K562 (cell line): ENCODE measurements at regions not wholly inside any gene's neighbourhood (a gene's known extent, or its start where the extent isn't known, plus 50 kb on each side); places are given as distances from the start of the nearest gene placed in this dataset.
A peak's percentile ranks its signal among the peaks of the same experiment; 100 is the strongest.

ENCODE experiments used
- ATAC-seq: fragments of 200-7000 bp; cut with Tn5 transposase; 3 replicates; pipeline ENCODE4 v1.9.1; 2020; ENCODE audit warnings: moderate library complexity
- BruUV-seq: library from RNA; stranded (reverse); fragments of 400-500 nt; replicated peaks from 2 replicates; lab custom pipeline; 2021; lab: Mats Ljungman, UMichigan
- CTCF ChIA-PET: fragments of 300-600 bp; formaldehyde crosslinking; extraction: SDS; loops from one replicate; lab custom pipeline; 2021; ENCODE audit warnings: low intra/inter-chr PET ratio; lab: Yijun Ruan, JAX
- POLR2A ChIA-PET: fragments of 300-600, 350-650 bp; sonication (Branson Sonifier 250); formaldehyde crosslinking; extraction: SDS; loops from one replicate; lab custom pipeline; 2021; ENCODE audit warnings: antibody characterized with exemption, inconsistent platforms; lab: Yijun Ruan, JAX
- DNase-seq, 4 experiments: peaks; one replicate each; pipeline versions ENCODE4 v3.0.0 to v3.0.0-alpha.2; 2011 to 2018; ENCODE audit warnings: low spot score in 3 of 4, mixed read lengths in 3 of 4; ENCODE audit errors: extremely low read depth in 1 of 4
- FAIRE-seq: peaks from 2 replicates; lab custom pipeline; 2011; peaks lifted over from hg19 to GRCh38; lab: Jason Lieb, UNC
- H2AFZ ChIP-seq: 2 replicates; pipeline ENCODE4 v1.6.0; 2011; ENCODE audit warnings: low read depth, low read length, control low read depth, inconsistent platforms
- H3K27ac ChIP-seq: fragments of 200-600 bp; 3 replicates; pipeline ENCODE4 v1.8.0; 2011; ENCODE audit warnings: low read depth, mild to moderate bottlenecking, control low read depth, inconsistent platforms, low read length, moderate library complexity, mixed read lengths; ENCODE audit errors: extremely low read depth
- H3K27me3 ChIP-seq, 2 experiments: fragments of 300-600 bp in 1 of 2; 2 replicates in 1 of 2; 3 replicates in 1 of 2; pipeline versions ENCODE4 v1.6.0 to v1.8.0; 2011; ENCODE audit warnings: inconsistent platforms in 2 of 2, low read length in 2 of 2, mild to moderate bottlenecking in 1 of 2, mixed read lengths in 1 of 2, moderate library complexity in 1 of 2; ENCODE audit not compliant: control insufficient read depth in 2 of 2, insufficient read depth in 2 of 2
- H3K36me3 ChIP-seq: fragments of 300-600 bp; 3 replicates; pipeline ENCODE4 v1.8.0; 2011; ENCODE audit warnings: mild to moderate bottlenecking, low read length, inconsistent platforms; ENCODE audit not compliant: control insufficient read depth, insufficient read depth
- H3K4me1 ChIP-seq, 2 experiments: fragments of 200-600 bp in 1 of 2; replicated peaks in 1 of 2; 2 replicates in 1 of 2; 3 replicates in 1 of 2; pipeline versions ENCODE4 v1.5.1 to v1.8.0; 2011; ENCODE audit warnings: inconsistent platforms in 2 of 2, low read length in 2 of 2, mild to moderate bottlenecking in 1 of 2, mixed read lengths in 1 of 2, moderate library complexity in 1 of 2; ENCODE audit not compliant: control insufficient read depth in 2 of 2, insufficient read depth in 2 of 2
- H3K4me2 ChIP-seq: 2 replicates; pipeline ENCODE4 v1.6.1; 2011; ENCODE audit warnings: low read length, control low read depth, inconsistent platforms, mixed read lengths; ENCODE audit not compliant: insufficient read depth
- H3K4me3 ChIP-seq: fragments of 200-600 bp; sonication (generic), shearing (Covaris generic); 2 replicates; pipeline ENCODE4 v1.5.1; 2016; ENCODE audit warnings: control low read depth, inconsistent platforms
- H3K79me2 ChIP-seq: fragments of 200-600 bp; 3 replicates; pipeline ENCODE4 v1.8.0; 2011; ENCODE audit warnings: low read length, inconsistent platforms; ENCODE audit not compliant: control insufficient read depth, insufficient read depth
- H3K9ac ChIP-seq, 2 experiments: 2 replicates each; pipeline versions ENCODE4 v1.6.0 to v1.6.1; 2011; ENCODE audit warnings: low read depth in 2 of 2, low read length in 2 of 2, control low read depth in 1 of 2, inconsistent platforms in 1 of 2, mild to moderate bottlenecking in 1 of 2, mixed read lengths in 1 of 2; ENCODE audit not compliant: insufficient read depth in 1 of 2
- H3K9me1 ChIP-seq: one replicate; pipeline ENCODE4 v1.6.0; 2011; ENCODE audit warnings: inconsistent platforms, mild to moderate bottlenecking, low read length, moderate library complexity; ENCODE audit not compliant: control insufficient read depth, insufficient read depth
- H3K9me3 ChIP-seq: replicated peaks from 2 replicates; pipeline ENCODE4 v1.5.1; 2011; ENCODE audit warnings: low read depth, low read length, inconsistent platforms; ENCODE audit not compliant: control insufficient read depth, insufficient read depth
- H4K20me1 ChIP-seq: replicated peaks from 2 replicates; pipeline ENCODE4 v1.6.1; 2011; ENCODE audit warnings: low read length, inconsistent platforms, mixed read lengths; ENCODE audit not compliant: control insufficient read depth, insufficient read depth
- CREM ChIP-seq: IDR thresholded peaks from 2 replicates; pipeline ENCODE4 v1.6.1; 2014; ENCODE audit warnings: antibody characterized with exemption, low read depth
- FOXA3 ChIP-seq, 2 experiments: fragments of 450-650 bp in 1 of 2; sonication (generic) in 1 of 2; formaldehyde crosslinking; IDR thresholded peaks in 1 of 2; conservative IDR thresholded peaks in 1 of 2; 2 replicates each; pipeline versions ENCODE4 v1.4.0 to v1.8.0; 2020 to 2022; ENCODE audit warnings: mild to moderate bottlenecking in 2 of 2, missing genetic modification reagents in 1 of 2
- GTF2E2 ChIP-seq: fragments of 200-800 bp; sonication (Bioruptor generic); IDR thresholded peaks from 2 replicates; pipeline ENCODE4 v1.6.1; 2016; ENCODE audit warnings: missing genetic modification characterization, missing compliant biosample characterization
- HMG20A ChIP-seq: fragments of 450-650 bp; formaldehyde crosslinking; conservative IDR thresholded peaks from 2 replicates; pipeline ENCODE4 v1.4.0; 2020; ENCODE audit warnings: mild to moderate bottlenecking, mixed read lengths
- HOXB6 ChIP-seq: fragments of 250-450 bp; sonication (Bioruptor Pico); IDR thresholded peaks from 2 replicates; pipeline ENCODE4 v1.5.1; 2022; ENCODE audit warnings: mild to moderate bottlenecking, borderline replicate concordance
- POLR2AphosphoS5 ChIP-seq: IDR thresholded peaks from 2 replicates; pipeline ENCODE4 v1.6.1; 2011; ENCODE audit warnings: mild to moderate bottlenecking, low read depth, low read length, moderate library complexity; ENCODE audit not compliant: control insufficient read depth, insufficient read depth
- POU5F1 ChIP-seq: fragments of 150-350 bp; IDR thresholded peaks from 2 replicates; pipeline ENCODE4 v1.6.1; 2014; ENCODE audit warnings: borderline replicate concordance, low read length, low read depth, mild to moderate bottlenecking; ENCODE audit not compliant: partially characterized antibody
- RBBP5 ChIP-seq: fragments of 200-600 bp; sonication (generic); IDR thresholded peaks from 2 replicates; pipeline ENCODE4 v1.6.1; 2012; ENCODE audit warnings: borderline replicate concordance, mild to moderate bottlenecking, low read length, control low read depth, inconsistent platforms; ENCODE audit not compliant: insufficient read depth, poor library complexity, severe bottlenecking
- ZNF146 ChIP-seq: IDR thresholded peaks from one replicate; pipeline ENCODE4 v1.6.1; 2018; ENCODE audit warnings: missing compliant biosample characterization; ENCODE audit not compliant: unreplicated experiment
- ZNF507 ChIP-seq: conservative IDR thresholded peaks from 2 replicates; pipeline ENCODE4 v1.6.1; 2017; ENCODE audit warnings: missing genetic modification characterization, missing compliant biosample characterization
- WGBS: fragments of 100-300 bp; shearing (Covaris generic); methylation state at CpG from one replicate; pipeline ENCODE4 v1.1.6; 2016; ENCODE audit warnings: low coverage, mixed read lengths; ENCODE audit not compliant: insufficient coverage; ENCODE audit errors: missing lambda C conversion rate; 5-methylcytosine and 5-hydroxymethylcytosine counted together
- in situ Hi-C: fragments of 300-500 bp; cut with MboI; formaldehyde crosslinking; loops from 4 replicates; pipeline ENCODE4 v1.15.0; 2018; ENCODE audit warnings: inconsistent platforms, mixed read lengths
- intact Hi-C: fragments of 100-400 bp; cut with micrococcal nuclease; formaldehyde crosslinking; loops from 2 replicates; pipeline ENCODE4 v1.14.2; 2022
- TF ChIP-seq, protein P1 (sequence below): fragments of 200-600 bp; sonication (generic); IDR thresholded peaks from one replicate; pipeline ENCODE4 v1.6.1; 2012; ENCODE audit warnings: mild to moderate bottlenecking, low read depth, low read length, inconsistent platforms

DNA sequence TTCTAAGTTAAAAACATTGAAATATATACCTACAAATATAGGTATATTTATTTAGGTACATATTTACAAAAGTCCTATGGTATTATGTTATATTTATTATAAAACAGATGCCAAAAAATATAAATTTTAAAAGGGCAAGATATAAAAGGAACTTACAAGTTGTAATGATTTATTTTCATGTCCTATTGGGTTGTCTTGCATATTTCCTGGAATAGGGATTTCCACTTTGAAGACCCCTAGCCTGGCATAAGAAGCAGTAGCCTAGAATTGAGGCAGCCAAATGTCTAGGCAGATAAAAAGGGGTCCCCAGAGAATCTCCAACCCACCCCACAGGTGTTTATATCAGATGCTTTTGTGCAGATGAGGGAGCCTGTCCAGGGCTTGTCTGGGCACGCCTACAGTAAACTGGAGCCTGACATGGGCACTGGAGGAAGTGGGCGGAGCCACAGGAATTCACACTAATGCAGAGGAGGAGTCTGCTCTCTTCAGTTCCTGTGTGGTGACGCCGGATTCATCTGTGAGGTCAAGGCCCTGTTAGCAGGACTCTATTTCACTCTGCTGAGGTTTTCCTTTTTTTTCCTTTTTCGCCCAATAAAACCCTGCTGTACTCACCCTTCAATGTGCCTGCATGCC is 1088.9 kb upstream of the PIK3C3 start:
- ChIA-PET CTCF (no interaction called here), POLR2A (no interaction called here)
- no peaks in the 10 kb centered on the region; the same call in 1 of the 2 replicates for H3K9me3 ChIP-seq
- no peak overlapping the region for H3K4me3 ChIP-seq
- no peaks in the 10 kb centered on the region for H3K79me2 ChIP-seq
- ATAC-seq (no peak), FAIRE-seq (no peak), DNase-seq (peak in 1 of 4 experiments; percentile 9)
- no peaks in the 10 kb centered on the region for H4K20me1 ChIP-seq
- no peak overlapping the region for H3K4me2 ChIP-seq
- H3K9me1 ChIP-seq: no peaks in the 10 kb centered on the region
- no peak overlapping the region for H2AFZ ChIP-seq
- no TSS peak for BruUV-seq
- H3K4me1 ChIP-seq: no peaks in the 10 kb centered on the region
- no peaks in the 10 kb centered on the region for H3K27me3 ChIP-seq
- no peaks in the 10 kb centered on the region for H3K36me3 ChIP-seq
- intact Hi-C loops: no loop called here
- in situ Hi-C loops: no loop called here
- WGBS: 4% methylated on average over 5 of the region's 5 CpGs
- H3K27ac ChIP-seq: no peak overlapping the region
- no peak overlapping the region for H3K9ac ChIP-seq
- TF ChIP-seq GTF2E2 (no peak), ZNF507 (tag) (no peak), HMG20A (CRISPR knock-in tag) (no peak), POLR2AphosphoS5 (no peak), RBBP5 (no peak), POU5F1 (no peak), HOXB6 (CRISPR knock-in tag) (no peak), CREM (no peak), FOXA3 (CRISPR knock-in tag; conservative IDR thresholded peaks at IDR 0.05 in 1 of 2, IDR thresholded peaks at IDR 0.05 in 1 of 2) (no peak), ZNF146 (CRISPR knock-in tag) (no peak)
- TF ChIP-seq, protein P1, sequence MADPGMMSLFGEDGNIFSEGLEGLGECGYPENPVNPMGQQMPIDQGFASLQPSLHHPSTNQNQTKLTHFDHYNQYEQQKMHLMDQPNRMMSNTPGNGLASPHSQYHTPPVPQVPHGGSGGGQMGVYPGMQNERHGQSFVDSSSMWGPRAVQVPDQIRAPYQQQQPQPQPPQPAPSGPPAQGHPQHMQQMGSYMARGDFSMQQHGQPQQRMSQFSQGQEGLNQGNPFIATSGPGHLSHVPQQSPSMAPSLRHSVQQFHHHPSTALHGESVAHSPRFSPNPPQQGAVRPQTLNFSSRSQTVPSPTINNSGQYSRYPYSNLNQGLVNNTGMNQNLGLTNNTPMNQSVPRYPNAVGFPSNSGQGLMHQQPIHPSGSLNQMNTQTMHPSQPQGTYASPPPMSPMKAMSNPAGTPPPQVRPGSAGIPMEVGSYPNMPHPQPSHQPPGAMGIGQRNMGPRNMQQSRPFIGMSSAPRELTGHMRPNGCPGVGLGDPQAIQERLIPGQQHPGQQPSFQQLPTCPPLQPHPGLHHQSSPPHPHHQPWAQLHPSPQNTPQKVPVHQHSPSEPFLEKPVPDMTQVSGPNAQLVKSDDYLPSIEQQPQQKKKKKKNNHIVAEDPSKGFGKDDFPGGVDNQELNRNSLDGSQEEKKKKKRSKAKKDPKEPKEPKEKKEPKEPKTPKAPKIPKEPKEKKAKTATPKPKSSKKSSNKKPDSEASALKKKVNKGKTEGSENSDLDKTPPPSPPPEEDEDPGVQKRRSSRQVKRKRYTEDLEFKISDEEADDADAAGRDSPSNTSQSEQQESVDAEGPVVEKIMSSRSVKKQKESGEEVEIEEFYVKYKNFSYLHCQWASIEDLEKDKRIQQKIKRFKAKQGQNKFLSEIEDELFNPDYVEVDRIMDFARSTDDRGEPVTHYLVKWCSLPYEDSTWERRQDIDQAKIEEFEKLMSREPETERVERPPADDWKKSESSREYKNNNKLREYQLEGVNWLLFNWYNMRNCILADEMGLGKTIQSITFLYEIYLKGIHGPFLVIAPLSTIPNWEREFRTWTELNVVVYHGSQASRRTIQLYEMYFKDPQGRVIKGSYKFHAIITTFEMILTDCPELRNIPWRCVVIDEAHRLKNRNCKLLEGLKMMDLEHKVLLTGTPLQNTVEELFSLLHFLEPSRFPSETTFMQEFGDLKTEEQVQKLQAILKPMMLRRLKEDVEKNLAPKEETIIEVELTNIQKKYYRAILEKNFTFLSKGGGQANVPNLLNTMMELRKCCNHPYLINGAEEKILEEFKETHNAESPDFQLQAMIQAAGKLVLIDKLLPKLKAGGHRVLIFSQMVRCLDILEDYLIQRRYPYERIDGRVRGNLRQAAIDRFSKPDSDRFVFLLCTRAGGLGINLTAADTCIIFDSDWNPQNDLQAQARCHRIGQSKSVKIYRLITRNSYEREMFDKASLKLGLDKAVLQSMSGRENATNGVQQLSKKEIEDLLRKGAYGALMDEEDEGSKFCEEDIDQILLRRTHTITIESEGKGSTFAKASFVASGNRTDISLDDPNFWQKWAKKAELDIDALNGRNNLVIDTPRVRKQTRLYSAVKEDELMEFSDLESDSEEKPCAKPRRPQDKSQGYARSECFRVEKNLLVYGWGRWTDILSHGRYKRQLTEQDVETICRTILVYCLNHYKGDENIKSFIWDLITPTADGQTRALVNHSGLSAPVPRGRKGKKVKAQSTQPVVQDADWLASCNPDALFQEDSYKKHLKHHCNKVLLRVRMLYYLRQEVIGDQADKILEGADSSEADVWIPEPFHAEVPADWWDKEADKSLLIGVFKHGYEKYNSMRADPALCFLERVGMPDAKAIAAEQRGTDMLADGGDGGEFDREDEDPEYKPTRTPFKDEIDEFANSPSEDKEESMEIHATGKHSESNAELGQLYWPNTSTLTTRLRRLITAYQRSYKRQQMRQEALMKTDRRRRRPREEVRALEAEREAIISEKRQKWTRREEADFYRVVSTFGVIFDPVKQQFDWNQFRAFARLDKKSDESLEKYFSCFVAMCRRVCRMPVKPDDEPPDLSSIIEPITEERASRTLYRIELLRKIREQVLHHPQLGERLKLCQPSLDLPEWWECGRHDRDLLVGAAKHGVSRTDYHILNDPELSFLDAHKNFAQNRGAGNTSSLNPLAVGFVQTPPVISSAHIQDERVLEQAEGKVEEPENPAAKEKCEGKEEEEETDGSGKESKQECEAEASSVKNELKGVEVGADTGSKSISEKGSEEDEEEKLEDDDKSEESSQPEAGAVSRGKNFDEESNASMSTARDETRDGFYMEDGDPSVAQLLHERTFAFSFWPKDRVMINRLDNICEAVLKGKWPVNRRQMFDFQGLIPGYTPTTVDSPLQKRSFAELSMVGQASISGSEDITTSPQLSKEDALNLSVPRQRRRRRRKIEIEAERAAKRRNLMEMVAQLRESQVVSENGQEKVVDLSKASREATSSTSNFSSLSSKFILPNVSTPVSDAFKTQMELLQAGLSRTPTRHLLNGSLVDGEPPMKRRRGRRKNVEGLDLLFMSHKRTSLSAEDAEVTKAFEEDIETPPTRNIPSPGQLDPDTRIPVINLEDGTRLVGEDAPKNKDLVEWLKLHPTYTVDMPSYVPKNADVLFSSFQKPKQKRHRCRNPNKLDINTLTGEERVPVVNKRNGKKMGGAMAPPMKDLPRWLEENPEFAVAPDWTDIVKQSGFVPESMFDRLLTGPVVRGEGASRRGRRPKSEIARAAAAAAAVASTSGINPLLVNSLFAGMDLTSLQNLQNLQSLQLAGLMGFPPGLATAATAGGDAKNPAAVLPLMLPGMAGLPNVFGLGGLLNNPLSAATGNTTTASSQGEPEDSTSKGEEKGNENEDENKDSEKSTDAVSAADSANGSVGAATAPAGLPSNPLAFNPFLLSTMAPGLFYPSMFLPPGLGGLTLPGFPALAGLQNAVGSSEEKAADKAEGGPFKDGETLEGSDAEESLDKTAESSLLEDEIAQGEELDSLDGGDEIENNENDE: no peak
